Gastrocnemius medialis (tissue), 4 donors: ENCODE measurements at regions not wholly inside any gene's neighbourhood (a gene's known extent, or its start where the extent isn't known, plus 50 kb on each side); places are given as distances from the start of the nearest gene placed in this dataset.

Experiments used
- CTCF ChIP-seq, 5 experiments: fragments of 450-650 bp in 3 of 5; fragments of 200-600 bp in 2 of 5; sonication (generic) in 2 of 5; IDR thresholded peaks in 4 of 5; conservative IDR thresholded peaks in 1 of 5; 1 replicate in 4 of 5; 2 replicates in 1 of 5; pipeline ENCODE4 v1.5.1; 2016 to 2019; ENCODE audit warnings: antibody characterized with exemption in 5 of 5, mild to moderate bottlenecking in 3 of 5, moderate library complexity in 3 of 5
- POLR2A ChIP-seq, 2 donors: fragments of 450-650 bp; IDR thresholded peaks; one replicate each; pipeline ENCODE4 v1.6.1; 2017; ENCODE audit warnings: antibody characterized with exemption in 2 of 2, mild to moderate bottlenecking in 2 of 2, moderate library complexity in 2 of 2

DNA sequence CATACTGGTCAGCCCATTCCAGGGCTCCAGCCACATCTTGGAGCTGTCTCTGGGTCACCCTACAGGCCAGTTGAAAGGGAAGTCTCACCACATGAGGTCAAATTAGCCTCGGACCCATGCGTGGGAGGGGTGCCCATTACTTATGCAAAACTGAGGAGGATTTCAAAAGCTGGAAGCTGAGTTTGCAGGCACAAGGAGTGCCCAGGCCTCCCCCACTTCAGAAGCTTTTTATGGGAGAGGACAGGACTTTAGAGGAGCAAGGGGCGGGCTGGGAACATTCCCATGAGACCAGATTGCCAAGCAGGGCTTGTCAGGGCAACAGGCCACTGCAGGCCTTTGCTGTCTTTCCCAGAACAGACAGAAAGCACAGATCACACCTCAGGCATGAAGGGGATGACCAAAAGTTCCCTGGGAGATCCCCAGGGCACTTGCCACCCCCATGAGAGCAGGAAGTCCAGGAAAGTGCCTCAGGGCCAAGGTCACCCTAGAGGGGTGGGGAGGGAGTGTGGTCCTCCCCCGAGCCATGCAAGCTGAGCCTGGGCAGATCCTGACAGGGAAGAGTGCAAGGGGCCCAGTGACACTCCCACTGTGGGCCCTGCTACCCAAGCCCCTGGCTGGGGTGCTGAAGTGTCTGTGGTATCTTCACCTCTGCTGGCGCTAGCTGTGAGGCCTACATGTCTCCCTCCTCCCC lies 267.7 kb downstream of the BCL11A start:
- no peak for TF ChIP-seq CTCF (IDR thresholded peaks at IDR 0.05 in 4 of 5, conservative IDR thresholded peaks at IDR 0.05 in 1 of 5)
- no peak for TF ChIP-seq POLR2A (IDR thresholded peaks at IDR 0.05)
